ENCODE measurements at regions not wholly inside any gene's neighbourhood (a gene's known extent, or its start where the extent isn't known, plus 50 kb on each side); places are given as distances from the start of the nearest gene placed in this dataset.

- TF ChIP-seq JUN (IDR thresholded peaks at IDR 0.05; ENCODE audit: low read depth, low read length) (no peak), RNF2 (IDR thresholded peaks at IDR 0.05; ENCODE audit: borderline replicate concordance, low read depth, low read length, missing control alignments, poor library complexity, severe bottlenecking) (no peak), BACH1 (IDR thresholded peaks at IDR 0.05; ENCODE audit: low read length) (no peak), KDM1A (IDR thresholded peaks at IDR 0.05; ENCODE audit: borderline replicate concordance, low read length) (no peak), TCF12 (IDR thresholded peaks at IDR 0.05; ENCODE audit: low read depth, low read length) (no peak), POU5F1 (IDR thresholded peaks at IDR 0.05; ENCODE audit: low read depth, low read length) (no peak)
Observed at GRCh38 chr4:159515314-159516025, 412.6 kb downstream of the RAPGEF2 start (continued).

Data from H1 (cell line).